SH-SY5Y (cell line): ENCODE measurements at regions not wholly inside any gene's neighbourhood (a gene's known extent, or its start where the extent isn't known, plus 50 kb on each side); places are given as distances from the start of the nearest gene placed in this dataset.

Source experiments
- GATA2 ChIP-seq: IDR thresholded peaks from 2 replicates; pipeline ENCODE4 v1.6.1; 2011; ENCODE audit warnings: mild to moderate bottlenecking, low read depth, low read length
- GATA3 ChIP-seq: IDR thresholded peaks from 2 replicates; pipeline ENCODE4 v1.6.1; 2011; ENCODE audit warnings: low read depth, mild to moderate bottlenecking, low read length, moderate library complexity

GRCh38 chr15:29880341-29880740 is 58.1 kb upstream of the TJP1 start:
- TF ChIP-seq GATA3 (no peak), GATA2 (no peak)
